Epithelial cell of esophagus (primary cell): ENCODE measurements at regions not wholly inside any gene's neighbourhood (a gene's known extent, or its start where the extent isn't known, plus 50 kb on each side); places are given as distances from the start of the nearest gene placed in this dataset.

Experiments
- DNase-seq: peaks from one replicate; pipeline ENCODE4 v3.0.0; 2010; ENCODE audit warnings: low read depth
- H3K4me3 ChIP-seq: 2 replicates; pipeline ENCODE4 v1.5.1; 2011; ENCODE audit warnings: mild to moderate bottlenecking, low read length, control low read depth
- CTCF ChIP-seq: IDR thresholded peaks from 2 replicates; pipeline ENCODE4 v1.5.1; 2011; ENCODE audit warnings: low read depth, mild to moderate bottlenecking, low read length, control low read depth, inconsistent platforms; ENCODE audit not compliant: insufficient read depth; ENCODE audit errors: missing control alignments

- DNase-seq: no peak
- no peak for TF ChIP-seq CTCF
- H3K4me3 ChIP-seq: no peak overlapping the region
Observed at GRCh38 chr2:7930800-7931635, 750.8 kb upstream of the ID2 start.

GRCh38 chr2:7931808-7932207, 750.0 kb upstream of the ID2 start:
- H3K4me3 ChIP-seq: no peak overlapping the region
- no peak for DNase-seq
- TF ChIP-seq CTCF: no peak

- TF ChIP-seq CTCF: no peak
- DNase-seq: no peak
- H3K4me3 ChIP-seq: no peak overlapping the region
Observed at GRCh38 chr2:7933672-7934071, 748.2 kb upstream of the ID2 start.

- DNase-seq: no peak
Observed at GRCh38 chr2:7934476-7934875, 747.4 kb upstream of the ID2 start.

GRCh38 chr2:7937082-7937481, 744.8 kb upstream of the ID2 start:
- TF ChIP-seq CTCF: no peak
- no peak overlapping the region for H3K4me3 ChIP-seq
- no peak for DNase-seq

More at GRCh38 chr2:7934476-7934875, 747.4 kb upstream of the ID2 start:
- TF ChIP-seq CTCF: no peak
- H3K4me3 ChIP-seq: no peak overlapping the region

GRCh38 chr2:7940723-7941122, 741.1 kb upstream of the ID2 start:
- no peak for TF ChIP-seq CTCF

GRCh38 chr2:7943446-7943845, 738.4 kb upstream of the ID2 start:
- DNase-seq: no peak
- no peak for TF ChIP-seq CTCF
- H3K4me3 ChIP-seq: no peak overlapping the region

More at GRCh38 chr2:7940723-7941122, 741.1 kb upstream of the ID2 start:
- no peak overlapping the region for H3K4me3 ChIP-seq
- no peak for DNase-seq
